GM23338 (cell line): ENCODE measurements at regions not wholly inside any gene's neighbourhood (a gene's known extent, or its start where the extent isn't known, plus 50 kb on each side); places are given as distances from the start of the nearest gene placed in this dataset.
A peak's percentile ranks its signal among the peaks of the same experiment; 100 is the strongest.

Experiments used
- ATAC-seq: fragments of 200-7000 bp; cut with Tn5 transposase; 3 replicates; pipeline ENCODE4 v1.9.1; 2020
- DNase-seq: peaks from one replicate; pipeline ENCODE4 v3.0.0-alpha.2; 2015; ENCODE audit warnings: low spot score
- H2AFZ ChIP-seq: fragments of 200-600 bp; sonication (generic); 2 replicates; pipeline ENCODE4 v1.8.0; 2016; ENCODE audit warnings: antibody characterized with exemption, mild to moderate bottlenecking, moderate library complexity
- H3F3A ChIP-seq: fragments of 200-600 bp; sonication (generic); replicated peaks from 2 replicates; pipeline ENCODE4 v1.8.0; 2017; ENCODE audit warnings: antibody characterized with exemption, mixed run types, low read depth
- H3K27ac ChIP-seq: fragments of 200-600 bp; sonication (generic); 2 replicates; pipeline ENCODE4 v1.6.1; 2016; ENCODE audit warnings: low read depth
- H3K27me3 ChIP-seq: fragments of 200-600 bp; sonication (generic); 2 replicates; pipeline ENCODE4 v1.8.0; 2016; ENCODE audit warnings: mild to moderate bottlenecking, mixed run types, moderate library complexity; ENCODE audit not compliant: insufficient read depth
- H3K36me3 ChIP-seq: fragments of 200-600 bp; sonication (generic); 2 replicates; pipeline ENCODE4 v1.8.0; 2016; ENCODE audit warnings: mild to moderate bottlenecking; ENCODE audit not compliant: insufficient read depth
- H3K4me1 ChIP-seq: fragments of 200-600 bp; sonication (generic); 2 replicates; pipeline ENCODE4 v1.8.0; 2016; ENCODE audit warnings: mild to moderate bottlenecking, moderate library complexity; ENCODE audit not compliant: insufficient read depth
- H3K4me2 ChIP-seq: fragments of 200-600 bp; sonication (generic); 2 replicates; pipeline ENCODE4 v1.7.1; 2017; ENCODE audit warnings: mixed run types
- H3K4me3 ChIP-seq: fragments of 200-600 bp; sonication (generic); 2 replicates; pipeline ENCODE4 v1.6.1; 2016; ENCODE audit warnings: mixed run types
- H3K79me2 ChIP-seq: fragments of 200-600 bp; sonication (generic); replicated peaks from 2 replicates; pipeline ENCODE4 v1.8.0; 2017; ENCODE audit warnings: mild to moderate bottlenecking; ENCODE audit not compliant: insufficient read depth
- H3K9me2 ChIP-seq: fragments of 200-600 bp; sonication (generic); 2 replicates; pipeline ENCODE4 v1.8.0; 2017; ENCODE audit not compliant: insufficient read depth
- H4K20me1 ChIP-seq: fragments of 200-600 bp; sonication (generic); replicated peaks from 2 replicates; pipeline ENCODE4 v1.8.0; 2017; ENCODE audit warnings: mild to moderate bottlenecking; ENCODE audit not compliant: insufficient read depth
- H3K27ac Mint-ChIP-seq: 2 replicates; pipeline ENCODE4 v1.8.0; 2020; ENCODE audit warnings: inconsistent platforms, mild to moderate bottlenecking, moderate library complexity, mixed read lengths
- H3K27me3 Mint-ChIP-seq: 3 replicates; pipeline ENCODE4 v1.8.0; 2022; ENCODE audit warnings: low read depth, mild to moderate bottlenecking, moderate library complexity, mixed read lengths, inconsistent platforms; ENCODE audit not compliant: insufficient read depth, poor library complexity
- H3K36me3 Mint-ChIP-seq: 3 replicates; pipeline ENCODE4 v1.8.0; 2021; ENCODE audit warnings: low read depth, mild to moderate bottlenecking, inconsistent platforms, moderate library complexity, mixed read lengths
- H3K4me1 Mint-ChIP-seq: 3 replicates; pipeline ENCODE4 v1.8.0; 2020; ENCODE audit warnings: mild to moderate bottlenecking, inconsistent platforms, mixed read lengths
- H3K4me3 Mint-ChIP-seq: 3 replicates; pipeline ENCODE4 v1.8.0; 2021; ENCODE audit warnings: moderate library complexity, mild to moderate bottlenecking, inconsistent platforms, mixed read lengths
- H3K9me3 Mint-ChIP-seq: 3 replicates; pipeline ENCODE4 v1.8.0; 2020; ENCODE audit warnings: moderate library complexity, mild to moderate bottlenecking, inconsistent platforms, mixed read lengths
- CREB1 ChIP-seq: fragments of 250-450 bp; sonication (Bioruptor Pico); IDR thresholded peaks from 2 replicates; pipeline ENCODE4 v1.5.0; 2020; ENCODE audit warnings: low read depth, mild to moderate bottlenecking, moderate library complexity
- CTCF ChIP-seq, 2 experiments: fragments of 200-600 bp in 1 of 2; sonication (generic) in 1 of 2; conservative IDR thresholded peaks; 2 replicates each; pipeline versions ENCODE4 v1.5.1 to v1.6.1; 2016 to 2017; ENCODE audit warnings: antibody characterized with exemption in 2 of 2, low read depth in 2 of 2, mild to moderate bottlenecking in 2 of 2, moderate library complexity in 1 of 2
- ETS1 ChIP-seq: IDR thresholded peaks from 2 replicates; pipeline ENCODE4 v1.6.1; 2016; ENCODE audit warnings: antibody characterized with exemption
- EZH2 ChIP-seq: fragments of 200-600 bp; sonication (generic); IDR thresholded peaks from one replicate; pipeline ENCODE4 v1.8.0; 2017; ENCODE audit warnings: antibody characterized with exemption, mild to moderate bottlenecking, low read depth; ENCODE audit not compliant: unreplicated experiment
- EZH2phosphoT487 ChIP-seq: fragments of 200-600 bp; sonication (generic); IDR thresholded peaks from one replicate; pipeline ENCODE4 v1.8.1; 2018; ENCODE audit warnings: antibody characterized with exemption; ENCODE audit not compliant: unreplicated experiment
- JUNB ChIP-seq: IDR thresholded peaks from one replicate; pipeline ENCODE4 v1.6.1; 2016; ENCODE audit warnings: antibody characterized with exemption; ENCODE audit not compliant: unreplicated experiment
- NANOG ChIP-seq: IDR thresholded peaks from 2 replicates; pipeline ENCODE4 v1.6.1; 2016; ENCODE audit warnings: antibody characterized with exemption, borderline replicate concordance
- POLR2AphosphoS5 ChIP-seq: IDR thresholded peaks from 2 replicates; pipeline ENCODE4 v1.6.1; 2016; ENCODE audit warnings: antibody characterized with exemption, low read depth
- STAT1 ChIP-seq: IDR thresholded peaks from one replicate; pipeline ENCODE4 v1.6.1; 2016; ENCODE audit warnings: antibody characterized with exemption; ENCODE audit not compliant: unreplicated experiment
- ZNF114 ChIP-seq: fragments of 250-450 bp; sonication (Bioruptor Pico); IDR thresholded peaks from 2 replicates; pipeline ENCODE4 v1.5.0; 2020; ENCODE audit warnings: mild to moderate bottlenecking, moderate library complexity
- ZNF331 ChIP-seq: fragments of 250-450 bp; sonication (Bioruptor Pico); IDR thresholded peaks from 2 replicates; pipeline ENCODE4 v1.5.0; 2020; ENCODE audit warnings: low read depth, mild to moderate bottlenecking, moderate library complexity

DNA sequence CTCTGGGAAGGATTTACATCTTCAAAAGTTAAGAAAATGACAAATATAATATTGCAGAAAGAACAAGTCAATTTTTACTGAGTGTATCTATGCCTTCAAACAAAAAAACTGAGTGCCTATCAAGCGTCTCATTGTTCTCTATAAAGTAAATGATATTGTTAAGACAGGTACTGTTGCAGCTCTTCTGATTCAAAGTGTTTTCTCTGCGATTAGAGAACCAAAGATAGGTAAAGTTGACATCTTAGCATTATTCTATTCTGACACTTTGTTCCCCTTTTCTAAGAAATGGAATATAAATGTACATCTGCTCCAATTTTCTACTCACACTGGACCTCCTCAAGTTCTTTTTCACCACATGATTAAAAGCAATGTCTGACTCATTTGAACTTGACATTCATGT is 1317.7 kb downstream of the CDH11 start:
- no peaks in the 10 kb centered on the region for H3K4me1 Mint-ChIP-seq
- no peak for TF ChIP-seq NANOG
- Histone ChIP-seq H3K79me2 (no peaks in the 10 kb centered on the region), H3K36me3 (no peaks in the 10 kb centered on the region), H3K27ac (no peak overlapping the region), H3K4me1 (no peaks in the 10 kb centered on the region), H4K20me1 (no peaks in the 10 kb centered on the region), H3K4me3 (no peak overlapping the region), H3K27me3 (no peaks in the 10 kb centered on the region), H3K9me2 (no peaks in the 10 kb centered on the region), H2AFZ (no peak overlapping the region), H3K4me2 (no peak overlapping the region), H3F3A (no peaks in the 10 kb centered on the region)
- H3K27me3 Mint-ChIP-seq: peaks cover 1% of the 10 kb centered on the region
- H3K27ac Mint-ChIP-seq: no peak overlapping the region
- no peak for ATAC-seq
- H3K9me3 Mint-ChIP-seq: no peaks in the 10 kb centered on the region
- H3K36me3 Mint-ChIP-seq: no peaks in the 10 kb centered on the region
- H3K4me3 Mint-ChIP-seq: no peak overlapping the region
- no peak for DNase-seq

- Histone ChIP-seq H2AFZ (no peak overlapping the region), H3K9me2 (no peaks in the 10 kb centered on the region), H3K36me3 (peaks cover 17% of the 10 kb centered on the region), H3K27ac (no peak overlapping the region), H3K4me3 (no peak overlapping the region), H3K4me2 (no peak overlapping the region), H3K79me2 (no peaks in the 10 kb centered on the region), H3K4me1 (no peaks in the 10 kb centered on the region), H3F3A (no peaks in the 10 kb centered on the region), H4K20me1 (no peaks in the 10 kb centered on the region), H3K27me3 (no peaks in the 10 kb centered on the region)
- Mint-ChIP-seq H3K9me3 (peaks cover 53% of the 10 kb centered on the region), H3K36me3 (peaks cover 50% of the 10 kb centered on the region), H3K4me1 (no peaks in the 10 kb centered on the region), H3K4me3 (no peak overlapping the region), H3K27ac (no peak overlapping the region), H3K27me3 (no peaks in the 10 kb centered on the region)
- DNase-seq (peak; percentile 36), ATAC-seq (no peak)
- TF ChIP-seq JUNB: no peak
- peak; percentile 52 to 60 for TF ChIP-seq CTCF (conservative IDR thresholded peaks at IDR 0.05; ENCODE audit: low read depth in 2 of 2)
- no peak for TF ChIP-seq CREB1
- TF ChIP-seq EZH2: no peak
- TF ChIP-seq NANOG: no peak
- no peak for TF ChIP-seq ZNF331 (CRISPR knock-in tag)
Observed at GRCh38 chr16:63789603-63790002, 1332.3 kb downstream of the CDH11 start.

DNA sequence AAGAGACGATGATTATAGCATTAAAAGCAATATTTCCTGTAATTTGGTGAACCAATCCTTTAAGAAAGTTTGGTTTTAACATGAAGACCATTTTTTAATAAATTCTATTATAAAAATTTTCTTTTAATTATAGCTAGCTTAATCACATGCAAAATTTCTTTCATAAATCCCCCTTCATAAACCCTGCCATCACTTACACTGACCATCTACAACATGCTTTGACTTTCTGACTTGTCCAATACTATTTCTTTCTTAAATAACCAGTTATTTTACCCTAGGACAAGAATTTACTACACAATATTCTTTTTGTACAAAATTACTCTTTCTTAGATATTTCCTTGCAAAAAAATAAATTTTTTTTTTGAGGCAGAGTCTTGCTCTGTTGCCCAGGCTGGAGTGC is 1334.8 kb downstream of the CDH11 start:
- Mint-ChIP-seq H3K36me3 (peaks cover 63% of the 10 kb centered on the region), H3K27me3 (no peaks in the 10 kb centered on the region), H3K27ac (no peak overlapping the region), H3K9me3 (peaks cover 70% of the 10 kb centered on the region), H3K4me3 (no peak overlapping the region), H3K4me1 (no peaks in the 10 kb centered on the region)
- DNase-seq (peak; percentile 7), ATAC-seq (no peak)
- no peaks in the 10 kb centered on the region for H3K9me2 ChIP-seq
- H4K20me1 ChIP-seq: no peaks in the 10 kb centered on the region
- H3K4me2 ChIP-seq: no peak overlapping the region
- no peaks in the 10 kb centered on the region for H3K4me1 ChIP-seq
- H3K27ac ChIP-seq: no peak overlapping the region
- H3K36me3 ChIP-seq: peaks cover 20% of the 10 kb centered on the region
- no peaks in the 10 kb centered on the region for H3K79me2 ChIP-seq
- H3K27me3 ChIP-seq: no peaks in the 10 kb centered on the region
- no peak overlapping the region for H3K4me3 ChIP-seq
- no peaks in the 10 kb centered on the region for H3F3A ChIP-seq
- H2AFZ ChIP-seq: no peak overlapping the region
- TF ChIP-seq ZNF331 (CRISPR knock-in tag) (no peak), NANOG (no peak), ZNF114 (CRISPR knock-in tag) (no peak), EZH2phosphoT487 (no peak), STAT1 (no peak), CREB1 (no peak), ETS1 (no peak), EZH2 (no peak), JUNB (no peak), POLR2AphosphoS5 (no peak), CTCF (conservative IDR thresholded peaks at IDR 0.05; ENCODE audit: low read depth in 2 of 2) (no peak)
